ENCODE measurements at regions not wholly inside any gene's neighbourhood (a gene's known extent, or its start where the extent isn't known, plus 50 kb on each side); places are given as distances from the start of the nearest gene placed in this dataset.

DNA sequence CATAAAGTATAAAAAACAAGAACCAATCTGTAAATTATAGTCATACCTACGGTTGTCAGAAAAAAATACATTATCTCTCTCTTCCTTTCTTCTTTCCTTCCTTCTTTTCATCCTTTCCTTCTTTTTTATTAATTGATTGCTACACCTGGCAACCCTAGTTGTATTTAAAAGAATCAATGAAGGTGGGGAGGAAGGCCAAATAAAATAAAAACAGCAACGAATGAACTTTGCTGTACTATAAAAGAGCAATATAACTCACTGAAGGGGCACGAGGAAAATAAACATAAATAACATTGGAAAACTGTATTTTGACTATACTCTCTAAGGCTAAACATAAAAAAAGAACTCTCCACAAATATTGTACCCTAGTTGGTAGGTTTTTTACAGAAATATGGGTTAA lies 898.2 kb upstream of the USP15 start:
- H3K9me3 Mint-ChIP-seq = peaks cover 0 to 3% (median 2%) of the 10 kb centered on the region in 3 donors

DNA sequence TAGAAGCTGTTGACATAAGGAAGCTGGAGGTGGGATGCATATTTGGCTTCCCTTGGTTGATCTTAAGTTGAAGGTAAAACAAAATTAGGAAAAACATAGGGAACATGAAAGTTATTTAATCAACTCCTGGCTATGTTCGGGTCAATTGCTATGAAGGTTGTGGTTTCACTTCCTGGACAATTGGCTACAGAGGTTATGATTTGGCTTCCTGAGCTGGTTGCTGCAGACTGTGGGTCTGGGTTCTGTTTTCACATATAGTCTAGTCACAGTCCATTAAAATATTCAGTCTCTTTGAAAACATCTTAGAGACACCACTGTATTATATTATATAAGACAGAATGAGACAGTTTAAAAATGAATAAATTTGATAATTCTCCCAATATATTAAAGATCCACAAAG lies 895.2 kb upstream of the USP15 start:
- Mint-ChIP-seq H3K27me3 (no peaks in the 10 kb centered on the region), H3K4me1 (no peaks in the 10 kb centered on the region), H3K9me3 (peaks cover 0 to 3% (median 2%) of the 10 kb centered on the region in 3 donors), H3K4me3 (no peak overlapping the region), H3K27ac (no peak overlapping the region), H3K36me3 (no peaks in the 10 kb centered on the region)

More for the DNA sequence above, 898.2 kb upstream of the USP15 start:
- Mint-ChIP-seq H3K4me3 (no peak overlapping the region), H3K4me1 (peaks cover 0 to 2% (median 0%) of the 10 kb centered on the region in 3 donors), H3K27me3 (no peaks in the 10 kb centered on the region), H3K27ac (no peak overlapping the region), H3K36me3 (no peaks in the 10 kb centered on the region)

DNA sequence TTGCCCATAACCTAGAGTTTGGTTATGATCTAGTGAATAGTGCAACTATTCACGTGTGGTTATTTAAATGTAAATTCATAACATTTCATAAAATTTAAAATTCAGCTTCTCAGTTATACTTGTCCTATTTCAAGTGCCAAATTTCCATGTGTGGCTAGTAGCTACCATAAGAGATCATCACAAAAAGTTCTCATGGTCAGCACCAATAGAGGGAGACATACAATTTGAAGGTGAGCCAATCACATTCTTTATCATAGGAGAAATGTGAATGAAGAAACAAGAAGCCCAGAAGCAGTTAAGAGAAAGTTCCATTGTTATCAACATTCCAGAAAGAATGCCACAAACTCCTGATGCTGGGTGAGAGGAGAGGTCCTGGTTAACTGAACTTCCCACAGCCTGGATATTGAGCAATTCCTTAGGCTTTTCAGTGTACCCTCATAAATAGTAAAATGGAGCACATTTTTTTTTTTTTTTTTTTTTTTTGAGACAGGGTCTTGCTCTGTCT lies 892.9 kb upstream of the USP15 start:
- Mint-ChIP-seq H3K27me3 (no peaks in the 10 kb centered on the region), H3K36me3 (no peaks in the 10 kb centered on the region), H3K9me3 (peaks cover 0 to 4% (median 2%) of the 10 kb centered on the region in 3 donors), H3K4me3 (no peak overlapping the region), H3K4me1 (no peaks in the 10 kb centered on the region), H3K27ac (no peak overlapping the region)

DNA sequence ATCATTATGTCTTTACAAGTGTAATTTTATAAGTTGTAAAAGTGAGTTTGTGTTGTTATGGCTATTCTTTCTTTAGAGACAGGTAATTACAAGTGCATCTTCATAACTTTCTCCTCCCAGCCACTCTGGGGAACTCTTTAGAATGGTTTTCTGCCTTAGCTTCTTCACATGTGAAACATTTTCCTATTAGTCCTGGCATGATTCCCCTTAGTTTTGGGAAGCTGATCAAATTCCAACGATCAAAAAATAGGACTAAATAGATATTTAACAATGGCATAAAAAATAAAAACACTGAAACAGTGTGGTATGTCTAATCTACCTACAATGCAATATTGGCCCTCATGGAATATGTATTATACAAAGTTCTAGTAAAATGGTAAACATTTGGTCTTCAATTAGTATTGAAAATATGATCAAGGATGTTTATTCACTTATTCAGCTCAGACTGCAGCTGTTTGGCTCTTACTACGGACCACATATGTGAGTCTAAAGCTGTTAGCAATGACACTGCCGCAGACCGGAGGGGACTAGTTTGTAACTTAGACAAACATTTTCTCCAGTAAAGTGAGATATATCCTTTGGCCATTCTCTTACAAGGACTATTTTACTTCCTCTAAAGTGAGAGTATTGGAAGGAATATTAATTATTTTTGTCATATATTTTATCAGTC lies 890.8 kb upstream of the USP15 start:
- H3K27ac Mint-ChIP-seq = no peak overlapping the region
- H3K4me3 Mint-ChIP-seq = no peak overlapping the region
- no peaks in the 10 kb centered on the region for H3K36me3 Mint-ChIP-seq
- peaks cover 0 to 4% (median 2%) of the 10 kb centered on the region in 3 donors for H3K9me3 Mint-ChIP-seq
- H3K27me3 Mint-ChIP-seq = no peaks in the 10 kb centered on the region
- H3K4me1 Mint-ChIP-seq = no peaks in the 10 kb centered on the region

DNA sequence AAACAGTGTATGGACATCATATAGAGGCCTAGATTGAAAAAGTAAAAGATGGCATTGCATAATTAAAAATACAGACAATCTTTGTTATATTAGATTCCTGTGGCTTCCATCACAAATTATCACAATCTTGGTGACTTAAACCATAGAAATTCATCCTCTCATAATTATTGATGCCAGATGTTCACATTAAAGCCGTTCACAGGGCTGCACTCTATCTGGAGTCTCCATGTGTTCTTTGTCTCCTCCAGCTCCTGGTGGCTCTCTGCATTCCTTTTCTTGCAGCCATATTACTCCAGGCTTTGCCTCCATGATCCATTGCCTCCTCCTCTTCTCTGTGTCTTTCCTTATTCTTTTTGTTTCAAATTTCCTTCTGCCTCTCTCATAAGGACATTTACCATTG lies 875.7 kb upstream of the USP15 start:
- Mint-ChIP-seq H3K4me3 (no peak overlapping the region), H3K36me3 (no peaks in the 10 kb centered on the region), H3K4me1 (no peaks in the 10 kb centered on the region), H3K9me3 (peaks cover 2 to 10% (median 6%) of the 10 kb centered on the region in 3 donors), H3K27me3 (no peaks in the 10 kb centered on the region), H3K27ac (no peak overlapping the region)

DNA sequence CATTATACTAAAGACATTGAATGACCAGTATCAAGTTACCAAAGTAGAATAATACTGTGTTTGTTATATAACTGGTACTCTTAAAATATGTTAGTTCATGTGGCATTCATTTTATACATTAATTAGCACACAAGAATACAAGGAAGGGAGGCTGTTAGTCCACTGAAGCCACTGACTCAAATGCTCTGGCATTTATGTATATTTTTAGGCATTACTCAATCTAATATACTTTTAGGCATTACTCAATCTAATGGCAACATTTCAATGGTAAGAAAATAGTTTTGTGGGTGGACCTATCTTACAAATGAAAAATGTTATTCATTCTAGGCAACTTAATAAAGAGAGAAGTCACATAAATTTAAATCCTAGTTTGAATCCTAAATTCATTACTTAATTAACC lies 874.4 kb upstream of the USP15 start:
- H3K4me1 Mint-ChIP-seq = no peaks in the 10 kb centered on the region
- no peaks in the 10 kb centered on the region for H3K27me3 Mint-ChIP-seq
- H3K4me3 Mint-ChIP-seq = no peak overlapping the region
- no peak overlapping the region for H3K27ac Mint-ChIP-seq
- no peaks in the 10 kb centered on the region for H3K36me3 Mint-ChIP-seq
- H3K9me3 Mint-ChIP-seq = peaks cover 2 to 17% (median 4%) of the 10 kb centered on the region in 3 donors

DNA sequence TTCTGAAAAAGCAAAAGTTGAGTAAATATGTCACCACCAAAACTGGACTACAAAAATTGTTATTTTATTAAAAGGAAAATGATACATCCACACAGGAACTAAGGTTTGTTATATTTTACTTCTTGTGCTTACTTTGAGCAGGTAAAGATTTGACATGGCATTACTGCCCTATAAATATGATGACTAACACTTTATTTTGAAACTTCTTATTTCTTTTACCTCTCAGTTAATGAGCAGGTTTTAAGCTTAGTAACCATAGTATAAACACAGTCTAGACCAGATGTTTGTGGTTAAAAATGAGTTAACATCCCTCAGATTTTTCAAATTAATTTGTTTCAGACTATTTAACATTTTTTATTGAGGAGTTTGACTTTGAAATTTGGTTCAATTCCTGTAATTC lies 862.5 kb upstream of the USP15 start:
- Mint-ChIP-seq H3K27me3 (no peaks in the 10 kb centered on the region), H3K9me3 (peaks cover 2 to 14% (median 5%) of the 10 kb centered on the region in 3 donors), H3K4me3 (no peak overlapping the region), H3K27ac (no peak overlapping the region), H3K36me3 (no peaks in the 10 kb centered on the region), H3K4me1 (no peaks in the 10 kb centered on the region)

DNA sequence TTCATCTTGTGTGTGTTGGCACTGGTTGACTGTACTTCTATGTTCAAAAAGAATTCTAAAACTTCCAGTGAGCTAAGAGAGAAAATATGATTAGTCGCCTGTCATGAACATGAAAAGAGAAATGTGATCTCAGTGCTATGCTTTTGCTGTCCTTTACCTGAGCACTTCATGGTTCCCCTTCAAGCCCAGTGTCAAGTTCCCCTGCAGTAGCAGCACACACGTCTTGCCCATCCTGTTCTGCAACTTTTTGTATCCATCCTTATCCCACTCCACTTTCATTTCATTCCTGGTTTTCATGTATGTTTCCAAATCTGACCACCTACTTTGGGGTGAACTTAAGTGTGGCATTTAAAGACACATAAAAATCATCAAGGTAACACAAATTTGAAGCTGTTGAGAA lies 848.0 kb upstream of the USP15 start:
- no peak overlapping the region for H3K4me3 Mint-ChIP-seq
- no peaks in the 10 kb centered on the region for H3K4me1 Mint-ChIP-seq
- H3K27me3 Mint-ChIP-seq = no peaks in the 10 kb centered on the region
- H3K9me3 Mint-ChIP-seq = peaks cover 4 to 15% (median 8%) of the 10 kb centered on the region in 3 donors
- no peaks in the 10 kb centered on the region for H3K36me3 Mint-ChIP-seq
- no peak overlapping the region for H3K27ac Mint-ChIP-seq

DNA sequence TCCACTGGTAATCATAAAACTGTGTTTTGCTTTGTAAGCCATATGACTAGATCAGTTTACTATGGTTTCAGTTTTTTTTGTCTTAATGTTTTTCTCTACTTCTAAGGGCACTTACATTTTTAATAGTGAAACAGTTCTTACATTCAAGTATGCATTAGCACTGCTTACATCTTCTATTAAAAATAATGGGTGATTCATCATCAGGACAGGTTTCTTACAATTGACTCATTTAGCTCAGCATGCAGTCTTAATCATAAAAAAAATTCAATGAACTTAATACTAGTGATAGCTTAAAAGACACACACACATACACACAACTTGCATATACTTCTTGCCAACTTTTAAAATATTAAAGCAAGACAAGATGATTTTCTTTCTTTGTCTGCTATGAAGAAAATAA lies 845.7 kb upstream of the USP15 start:
- H3K4me1 Mint-ChIP-seq = no peaks in the 10 kb centered on the region
- H3K9me3 Mint-ChIP-seq = peaks cover 2 to 7% (median 2%) of the 10 kb centered on the region in 3 donors
- no peaks in the 10 kb centered on the region for H3K36me3 Mint-ChIP-seq
- H3K27me3 Mint-ChIP-seq = no peaks in the 10 kb centered on the region
- no peak overlapping the region for H3K27ac Mint-ChIP-seq
- H3K4me3 Mint-ChIP-seq = no peak overlapping the region

DNA sequence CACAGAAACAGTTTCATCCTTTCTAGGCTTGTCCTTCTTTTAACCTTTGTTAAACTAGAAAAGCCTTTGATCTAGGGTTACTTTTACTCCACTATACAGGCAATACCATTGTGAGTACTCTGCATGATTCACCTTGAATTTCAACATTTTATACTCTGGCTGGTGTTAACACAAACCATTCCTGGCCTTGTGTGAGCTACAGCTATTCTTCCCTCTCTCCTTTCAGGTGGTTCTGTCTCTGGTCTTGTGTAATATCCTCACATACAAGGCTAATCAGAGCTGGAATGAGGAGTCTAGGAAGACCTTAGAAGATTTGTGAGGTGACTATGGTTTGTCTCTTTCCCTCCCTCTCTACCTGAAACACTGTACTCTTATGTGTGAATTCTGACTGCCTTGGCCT lies 837.4 kb upstream of the USP15 start:
- Mint-ChIP-seq H3K9me3 (peaks cover under 1 to 4% (median 3%) of the 10 kb centered on the region in 3 donors), H3K27me3 (no peaks in the 10 kb centered on the region), H3K27ac (no peak overlapping the region), H3K4me1 (no peaks in the 10 kb centered on the region), H3K4me3 (no peak overlapping the region), H3K36me3 (no peaks in the 10 kb centered on the region)

DNA sequence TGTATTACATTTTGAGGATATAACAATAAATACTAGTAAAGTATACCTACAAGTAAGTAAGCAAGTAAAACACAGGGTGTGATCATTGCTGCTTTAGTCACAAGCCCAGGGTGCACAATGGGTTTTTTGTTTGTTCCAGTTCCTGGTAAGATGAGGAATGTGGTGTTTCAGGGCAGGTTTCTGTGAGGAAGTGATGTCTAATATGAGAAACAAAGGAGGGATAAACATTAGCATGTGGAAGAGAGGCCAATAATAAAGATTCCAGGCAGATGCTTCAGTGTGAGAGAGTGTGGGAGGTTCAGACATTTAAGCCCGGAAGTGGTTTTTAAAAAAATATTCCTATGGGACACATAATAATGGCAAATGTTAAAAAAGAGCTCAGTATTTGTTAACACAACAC lies 808.1 kb upstream of the USP15 start:
- no peaks in the 10 kb centered on the region for H3K27me3 Mint-ChIP-seq
- peaks cover 0 to 2% (median 0%) of the 10 kb centered on the region in 3 donors for H3K4me1 Mint-ChIP-seq
- no peak overlapping the region for H3K4me3 Mint-ChIP-seq
- no peaks in the 10 kb centered on the region for H3K36me3 Mint-ChIP-seq
- peaks cover 0 to 9% (median 3%) of the 10 kb centered on the region in 3 donors for H3K9me3 Mint-ChIP-seq
- no peak overlapping the region for H3K27ac Mint-ChIP-seq

DNA sequence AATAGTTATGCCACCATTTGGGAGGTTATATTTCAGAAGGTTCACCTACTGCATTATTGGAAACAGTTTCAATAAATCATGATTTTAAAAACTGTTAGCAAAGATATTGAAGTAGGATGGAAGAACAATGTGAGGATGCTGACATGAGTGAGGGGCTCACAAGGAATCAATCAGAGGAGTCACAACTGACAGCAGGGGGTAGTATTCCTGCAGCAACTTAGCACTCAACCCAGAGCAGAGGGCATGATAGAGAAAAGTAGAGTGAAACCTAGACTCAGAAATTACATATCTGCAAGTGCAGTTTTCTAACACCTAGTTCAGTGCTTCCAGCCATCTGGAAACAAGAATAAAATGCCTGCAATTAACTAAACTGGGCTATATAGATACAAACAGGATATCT lies 772.5 kb upstream of the USP15 start:
- peak overlapping the region in 1 of 3 donors; percentile 68 for H3K27ac Mint-ChIP-seq
- H3K4me3 Mint-ChIP-seq = no peak overlapping the region
- H3K36me3 Mint-ChIP-seq = no peaks in the 10 kb centered on the region
- peaks cover 0 to 17% (median 8%) of the 10 kb centered on the region in 3 donors for H3K9me3 Mint-ChIP-seq
- H3K4me1 Mint-ChIP-seq = no peaks in the 10 kb centered on the region
- H3K27me3 Mint-ChIP-seq = no peaks in the 10 kb centered on the region

DNA sequence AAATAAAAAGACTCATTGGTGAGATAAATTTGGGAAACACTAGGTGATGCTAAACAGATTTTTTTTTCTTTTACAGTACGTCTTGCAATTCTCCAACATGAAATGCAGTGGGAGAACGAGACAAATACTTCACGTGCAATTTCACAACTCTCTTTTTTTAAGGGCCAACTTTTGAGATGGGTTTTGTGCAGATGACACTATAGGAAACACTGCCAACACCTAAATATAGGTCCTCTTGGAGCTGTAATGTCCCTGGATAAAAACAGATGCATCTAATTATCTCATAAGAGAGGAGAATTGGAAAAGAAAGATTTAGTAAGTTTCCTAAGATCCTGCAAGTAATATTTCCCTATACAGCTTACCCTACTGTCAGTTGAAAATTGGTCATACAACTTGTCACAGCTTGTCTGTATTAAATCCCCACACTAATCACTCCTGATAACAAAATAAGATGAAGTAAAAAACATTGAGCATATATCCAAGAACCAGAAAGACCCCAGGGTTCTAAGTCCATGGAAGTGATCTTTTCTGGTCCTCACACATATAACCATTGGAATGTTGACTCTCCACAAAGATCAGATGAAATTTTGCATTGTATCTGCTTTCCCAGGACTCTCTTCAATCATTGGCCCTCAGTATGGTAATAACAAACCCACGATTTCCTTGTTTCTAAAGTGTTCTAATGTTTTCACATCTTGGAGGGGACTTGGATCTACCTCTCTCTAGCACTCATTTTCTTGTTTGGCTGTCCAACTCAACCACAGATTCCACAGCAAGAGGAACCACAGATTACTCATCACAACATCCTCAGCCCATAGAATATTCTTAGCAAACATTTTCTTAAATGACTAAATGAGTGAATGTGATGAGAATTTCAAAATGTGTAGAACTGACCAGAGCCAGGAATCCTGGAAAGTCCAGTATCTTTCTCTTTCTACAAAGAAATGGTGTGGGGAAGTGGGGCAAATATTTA lies 769.4 kb upstream of the USP15 start:
- no peak overlapping the region for H3K27ac Mint-ChIP-seq
- no peaks in the 10 kb centered on the region for H3K36me3 Mint-ChIP-seq
- H3K4me3 Mint-ChIP-seq = no peak overlapping the region
- H3K9me3 Mint-ChIP-seq = peaks cover 1 to 11% (median 7%) of the 10 kb centered on the region in 3 donors
- H3K27me3 Mint-ChIP-seq = no peaks in the 10 kb centered on the region
- no peaks in the 10 kb centered on the region for H3K4me1 Mint-ChIP-seq

DNA sequence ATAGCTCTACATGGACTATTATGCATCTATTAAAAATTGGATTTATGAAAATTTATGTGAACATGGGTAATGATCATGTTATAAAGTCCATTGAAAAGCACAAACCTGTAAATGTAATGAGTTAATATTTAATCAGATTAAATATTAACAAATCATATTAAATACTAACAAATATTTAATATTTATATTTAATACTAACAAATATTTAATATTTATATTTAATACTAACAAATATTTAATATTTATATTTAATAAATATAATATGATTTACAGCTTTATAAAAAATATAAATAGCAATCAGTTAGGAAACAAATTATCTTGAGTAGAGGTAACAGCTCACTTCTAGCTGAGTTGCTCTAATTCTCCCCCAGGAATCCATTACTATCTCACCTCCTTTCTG lies 758.0 kb upstream of the USP15 start:
- Mint-ChIP-seq H3K27me3 (no peaks in the 10 kb centered on the region), H3K27ac (no peak overlapping the region), H3K4me1 (peaks cover 0 to 1% (median 0%) of the 10 kb centered on the region in 3 donors)

DNA sequence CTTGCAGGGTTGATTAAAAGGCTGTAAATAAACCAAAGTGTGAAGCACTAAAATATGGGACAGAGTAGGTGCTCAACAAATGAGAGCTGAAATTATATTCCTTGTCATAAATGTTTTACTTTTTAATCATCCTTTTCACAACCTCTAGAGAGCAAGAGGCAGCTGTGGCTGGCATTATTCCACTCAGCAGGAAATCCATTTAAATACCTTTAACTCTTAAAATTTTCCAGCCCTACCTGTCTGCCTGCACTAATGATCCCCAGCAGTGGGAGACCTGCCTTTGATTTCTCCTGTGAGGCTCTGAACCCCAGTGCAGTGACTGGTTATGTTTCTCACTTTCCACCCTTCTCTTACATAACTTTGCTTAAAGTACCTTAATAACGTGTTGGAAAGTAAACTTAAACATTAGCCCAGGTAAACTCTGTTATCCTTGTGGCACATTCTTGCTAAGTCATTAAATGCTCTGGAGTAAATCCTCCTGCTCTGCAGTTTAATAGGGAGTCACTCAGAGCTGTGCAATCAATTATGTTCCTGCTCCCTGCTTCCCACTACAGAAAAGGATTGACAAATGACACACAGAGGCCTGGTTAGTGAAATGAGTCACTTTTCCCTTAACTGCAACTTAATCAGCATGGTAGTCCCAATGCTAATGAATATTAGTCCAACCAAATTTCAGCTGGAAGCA lies 755.7 kb upstream of the USP15 start:
- peaks cover 0 to 1% (median 0%) of the 10 kb centered on the region in 3 donors for H3K4me1 Mint-ChIP-seq

More for the DNA sequence above, 758.0 kb upstream of the USP15 start:
- Mint-ChIP-seq H3K36me3 (no peaks in the 10 kb centered on the region), H3K4me3 (no peak overlapping the region), H3K9me3 (peaks cover 0 to 19% (median 0%) of the 10 kb centered on the region in 3 donors)

More for the DNA sequence above, 755.7 kb upstream of the USP15 start:
- Mint-ChIP-seq H3K27me3 (no peaks in the 10 kb centered on the region), H3K27ac (no peak overlapping the region), H3K36me3 (no peaks in the 10 kb centered on the region), H3K4me3 (no peak overlapping the region), H3K9me3 (peaks cover 0 to 15% (median 2%) of the 10 kb centered on the region in 3 donors)
